K562 (cell line): ENCODE measurements at regions not wholly inside any gene's neighbourhood (a gene's known extent, or its start where the extent isn't known, plus 50 kb on each side); places are given as distances from the start of the nearest gene placed in this dataset.

Experiments used
- ATAC-seq: fragments of 200-7000 bp; cut with Tn5 transposase; 3 replicates; pipeline ENCODE4 v1.9.1; 2020; ENCODE audit warnings: moderate library complexity
- BruUV-seq: library from RNA; stranded (reverse); fragments of 400-500 nt; replicated peaks from 2 replicates; lab custom pipeline; 2021; lab: Mats Ljungman, UMichigan
- CTCF ChIA-PET: fragments of 300-600 bp; formaldehyde crosslinking; extraction: SDS; loops from one replicate; lab custom pipeline; 2021; ENCODE audit warnings: low intra/inter-chr PET ratio; lab: Yijun Ruan, JAX
- POLR2A ChIA-PET: fragments of 300-600, 350-650 bp; sonication (Branson Sonifier 250); formaldehyde crosslinking; extraction: SDS; loops from one replicate; lab custom pipeline; 2021; ENCODE audit warnings: antibody characterized with exemption, inconsistent platforms; lab: Yijun Ruan, JAX
- DNase-seq, 4 experiments: peaks; one replicate each; pipeline versions ENCODE4 v3.0.0 to v3.0.0-alpha.2; 2011 to 2018; ENCODE audit warnings: low spot score in 3 of 4, mixed read lengths in 3 of 4; ENCODE audit errors: extremely low read depth in 1 of 4
- FAIRE-seq: peaks from 2 replicates; lab custom pipeline; 2011; peaks lifted over from hg19 to GRCh38; lab: Jason Lieb, UNC
- H2AFZ ChIP-seq: 2 replicates; pipeline ENCODE4 v1.6.0; 2011; ENCODE audit warnings: low read depth, low read length, control low read depth, inconsistent platforms
- H3K27ac ChIP-seq: fragments of 200-600 bp; 3 replicates; pipeline ENCODE4 v1.8.0; 2011; ENCODE audit warnings: low read depth, mild to moderate bottlenecking, control low read depth, inconsistent platforms, low read length, moderate library complexity, mixed read lengths; ENCODE audit errors: extremely low read depth
- H3K27me3 ChIP-seq, 2 experiments: fragments of 300-600 bp in 1 of 2; 2 replicates in 1 of 2; 3 replicates in 1 of 2; pipeline versions ENCODE4 v1.6.0 to v1.8.0; 2011; ENCODE audit warnings: inconsistent platforms in 2 of 2, low read length in 2 of 2, mild to moderate bottlenecking in 1 of 2, mixed read lengths in 1 of 2, moderate library complexity in 1 of 2; ENCODE audit not compliant: control insufficient read depth in 2 of 2, insufficient read depth in 2 of 2
- H3K36me3 ChIP-seq: fragments of 300-600 bp; 3 replicates; pipeline ENCODE4 v1.8.0; 2011; ENCODE audit warnings: mild to moderate bottlenecking, low read length, inconsistent platforms; ENCODE audit not compliant: control insufficient read depth, insufficient read depth
- H3K4me1 ChIP-seq, 2 experiments: fragments of 200-600 bp in 1 of 2; replicated peaks in 1 of 2; 2 replicates in 1 of 2; 3 replicates in 1 of 2; pipeline versions ENCODE4 v1.5.1 to v1.8.0; 2011; ENCODE audit warnings: inconsistent platforms in 2 of 2, low read length in 2 of 2, mild to moderate bottlenecking in 1 of 2, mixed read lengths in 1 of 2, moderate library complexity in 1 of 2; ENCODE audit not compliant: control insufficient read depth in 2 of 2, insufficient read depth in 2 of 2
- H3K4me2 ChIP-seq: 2 replicates; pipeline ENCODE4 v1.6.1; 2011; ENCODE audit warnings: low read length, control low read depth, inconsistent platforms, mixed read lengths; ENCODE audit not compliant: insufficient read depth
- H3K4me3 ChIP-seq: fragments of 200-600 bp; sonication (generic), shearing (Covaris generic); 2 replicates; pipeline ENCODE4 v1.5.1; 2016; ENCODE audit warnings: control low read depth, inconsistent platforms
- H3K79me2 ChIP-seq: fragments of 200-600 bp; 3 replicates; pipeline ENCODE4 v1.8.0; 2011; ENCODE audit warnings: low read length, inconsistent platforms; ENCODE audit not compliant: control insufficient read depth, insufficient read depth
- H3K9ac ChIP-seq, 2 experiments: 2 replicates each; pipeline versions ENCODE4 v1.6.0 to v1.6.1; 2011; ENCODE audit warnings: low read depth in 2 of 2, low read length in 2 of 2, control low read depth in 1 of 2, inconsistent platforms in 1 of 2, mild to moderate bottlenecking in 1 of 2, mixed read lengths in 1 of 2; ENCODE audit not compliant: insufficient read depth in 1 of 2
- H3K9me1 ChIP-seq: one replicate; pipeline ENCODE4 v1.6.0; 2011; ENCODE audit warnings: inconsistent platforms, mild to moderate bottlenecking, low read length, moderate library complexity; ENCODE audit not compliant: control insufficient read depth, insufficient read depth
- H3K9me3 ChIP-seq: replicated peaks from 2 replicates; pipeline ENCODE4 v1.5.1; 2011; ENCODE audit warnings: low read depth, low read length, inconsistent platforms; ENCODE audit not compliant: control insufficient read depth, insufficient read depth
- H4K20me1 ChIP-seq: replicated peaks from 2 replicates; pipeline ENCODE4 v1.6.1; 2011; ENCODE audit warnings: low read length, inconsistent platforms, mixed read lengths; ENCODE audit not compliant: control insufficient read depth, insufficient read depth
- ATF7 ChIP-seq: fragments of 450-650 bp; IDR thresholded peaks from 2 replicates; pipeline ENCODE4 v1.7.1; 2014; ENCODE audit warnings: mild to moderate bottlenecking, moderate library complexity
- HMG20A ChIP-seq: fragments of 450-650 bp; formaldehyde crosslinking; conservative IDR thresholded peaks from 2 replicates; pipeline ENCODE4 v1.4.0; 2020; ENCODE audit warnings: mild to moderate bottlenecking, mixed read lengths
- NFYB ChIP-seq: IDR thresholded peaks from 2 replicates; pipeline ENCODE4 v1.6.1; 2011; ENCODE audit warnings: mild to moderate bottlenecking, moderate library complexity; ENCODE audit not compliant: insufficient read length; ENCODE audit errors: extremely low read depth
- NR0B1 ChIP-seq: fragments of 450-650 bp; IDR thresholded peaks from one replicate; pipeline ENCODE4 v1.6.1; 2018; ENCODE audit warnings: mild to moderate bottlenecking, moderate library complexity; ENCODE audit not compliant: partially characterized antibody
- PTTG1 ChIP-seq: fragments of 450-650 bp; IDR thresholded peaks from 2 replicates; pipeline ENCODE4 v1.6.1; 2016; ENCODE audit warnings: low read depth, mild to moderate bottlenecking, missing genetic modification characterization, missing compliant biosample characterization
- TCFL5 ChIP-seq: fragments of 250-450 bp; sonication (Bioruptor Pico); conservative IDR thresholded peaks from 2 replicates; pipeline ENCODE4 v1.6.1; 2021; ENCODE audit warnings: mild to moderate bottlenecking, moderate library complexity, matching md5 sums
- ZBTB1 ChIP-seq: sonication (generic); formaldehyde crosslinking; IDR thresholded peaks from 2 replicates; pipeline ENCODE4 v1.8.1; 2023; ENCODE audit warnings: missing genetic modification reagents, low read depth, mild to moderate bottlenecking, borderline replicate concordance
- ZNF274 ChIP-seq: IDR thresholded peaks from 2 replicates; pipeline ENCODE4 v1.6.1; 2011; ENCODE audit warnings: low read depth, mild to moderate bottlenecking, low read length, moderate library complexity, borderline replicate concordance
- ZNF3 ChIP-seq: fragments of 250-450 bp; sonication (Bioruptor Pico); IDR thresholded peaks from 2 replicates; pipeline ENCODE4 v1.5.0; 2021; ENCODE audit warnings: mild to moderate bottlenecking, moderate library complexity
- ZNF431 ChIP-seq: sonication (generic); formaldehyde crosslinking; IDR thresholded peaks from 2 replicates; pipeline ENCODE4 v1.8.0; 2022; ENCODE audit warnings: mild to moderate bottlenecking, missing genetic modification reagents
- WGBS: fragments of 100-300 bp; shearing (Covaris generic); methylation state at CpG from one replicate; pipeline ENCODE4 v1.1.6; 2016; ENCODE audit warnings: low coverage, mixed read lengths; ENCODE audit not compliant: insufficient coverage; ENCODE audit errors: missing lambda C conversion rate; 5-methylcytosine and 5-hydroxymethylcytosine counted together
- in situ Hi-C: fragments of 300-500 bp; cut with MboI; formaldehyde crosslinking; loops from 4 replicates; pipeline ENCODE4 v1.15.0; 2018; ENCODE audit warnings: inconsistent platforms, mixed read lengths
- intact Hi-C: fragments of 100-400 bp; cut with micrococcal nuclease; formaldehyde crosslinking; loops from 2 replicates; pipeline ENCODE4 v1.14.2; 2022
- TF ChIP-seq, protein P1 (sequence below): fragments of 450-650 bp; IDR thresholded peaks from 2 replicates; pipeline ENCODE4 v1.6.1; 2016; ENCODE audit warnings: borderline replicate concordance

- Histone ChIP-seq H3K4me2 (no peak overlapping the region), H3K4me1 (no peaks in the 10 kb centered on the region; a peak in 1 of 5 replicates), H3K9me3 (no peaks in the 10 kb centered on the region), H2AFZ (peak overlapping the region; percentile 14; the same call in 1 of the 2 replicates), H3K27me3 (no peaks in the 10 kb centered on the region; a peak in 1 of 5 replicates), H4K20me1 (no peaks in the 10 kb centered on the region), H3K9ac (no peak overlapping the region), H3K36me3 (no peaks in the 10 kb centered on the region), H3K27ac (no peak overlapping the region), H3K9me1 (no peaks in the 10 kb centered on the region), H3K79me2 (no peaks in the 10 kb centered on the region), H3K4me3 (no peak overlapping the region)
- in situ Hi-C loops (no loop called here), intact Hi-C loops (no loop called here)
- 25% methylated on average over 9 of the region's 9 CpGs for WGBS
- ATAC-seq (peak; percentile 55), FAIRE-seq (peak; percentile 84), DNase-seq (no peak)
- ChIA-PET CTCF (no interaction called here), POLR2A (interaction anchor here (0.7 kb wide), 1 partner anchor 280 kb away, joined by 3 read pairs; no protein-coding TSS in a partner anchor)
- TF ChIP-seq PTTG1, result no peak
- peak; percentile 25 for TF ChIP-seq NFYB
- no peak for TF ChIP-seq ZBTB1 (CRISPR knock-in tag)
- BruUV-seq, result no TSS peak
Observed at GRCh38 chr16:80051040-80051439, 450.5 kb upstream of the MAF start.

DNA sequence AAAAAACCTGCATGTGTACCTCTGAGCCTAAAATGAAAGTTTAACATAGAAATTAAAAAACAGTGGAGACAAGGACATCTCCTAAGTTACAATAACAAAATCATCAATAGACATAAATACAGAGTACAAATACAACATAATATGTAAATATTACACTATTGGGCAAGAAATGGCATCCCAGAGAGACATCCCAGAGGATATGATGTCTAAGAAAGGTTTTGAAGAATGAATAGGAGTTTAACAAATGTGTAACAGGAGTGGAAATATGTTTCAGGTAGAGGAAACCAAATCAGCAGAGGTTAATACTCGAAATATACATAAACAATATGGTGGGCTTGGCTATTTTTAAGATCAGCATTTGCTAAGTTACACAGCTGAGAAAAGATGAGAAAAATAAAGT is 447.7 kb upstream of the MAF start:
- Histone ChIP-seq H3K9ac (no peak overlapping the region), H3K36me3 (no peaks in the 10 kb centered on the region), H3K79me2 (no peaks in the 10 kb centered on the region), H3K4me1 (no peaks in the 10 kb centered on the region; a peak in 1 of 5 replicates), H3K4me2 (no peak overlapping the region), H3K9me1 (no peaks in the 10 kb centered on the region), H3K9me3 (no peaks in the 10 kb centered on the region), H3K27me3 (peaks cover 6 to 18% of the 10 kb centered on the region in 2 experiments; a peak in 3 of 5 replicates), H4K20me1 (no peaks in the 10 kb centered on the region), H3K27ac (no peak overlapping the region), H3K4me3 (no peak overlapping the region), H2AFZ (no peak overlapping the region)
- intact Hi-C loops, result no loop called here
- ATAC-seq (no peak), FAIRE-seq (no peak), DNase-seq (no peak)
- TF ChIP-seq HMG20A (no peak), ATF7 (no peak), NR0B1 (no peak), ZNF3 (CRISPR knock-in tag) (no peak), ZNF431 (no peak), TCFL5 (CRISPR knock-in tag) (no peak), ZNF274 (no peak)
- TF ChIP-seq, protein P1, sequence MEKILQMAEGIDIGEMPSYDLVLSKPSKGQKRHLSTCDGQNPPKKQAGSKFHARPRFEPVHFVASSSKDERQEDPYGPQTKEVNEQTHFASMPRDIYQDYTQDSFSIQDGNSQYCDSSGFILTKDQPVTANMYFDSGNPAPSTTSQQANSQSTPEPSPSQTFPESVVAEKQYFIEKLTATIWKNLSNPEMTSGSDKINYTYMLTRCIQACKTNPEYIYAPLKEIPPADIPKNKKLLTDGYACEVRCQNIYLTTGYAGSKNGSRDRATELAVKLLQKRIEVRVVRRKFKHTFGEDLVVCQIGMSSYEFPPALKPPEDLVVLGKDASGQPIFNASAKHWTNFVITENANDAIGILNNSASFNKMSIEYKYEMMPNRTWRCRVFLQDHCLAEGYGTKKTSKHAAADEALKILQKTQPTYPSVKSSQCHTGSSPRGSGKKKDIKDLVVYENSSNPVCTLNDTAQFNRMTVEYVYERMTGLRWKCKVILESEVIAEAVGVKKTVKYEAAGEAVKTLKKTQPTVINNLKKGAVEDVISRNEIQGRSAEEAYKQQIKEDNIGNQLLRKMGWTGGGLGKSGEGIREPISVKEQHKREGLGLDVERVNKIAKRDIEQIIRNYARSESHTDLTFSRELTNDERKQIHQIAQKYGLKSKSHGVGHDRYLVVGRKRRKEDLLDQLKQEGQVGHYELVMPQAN, result no peak
- ChIA-PET CTCF (no interaction called here), POLR2A (no interaction called here)
- in situ Hi-C loops, result no loop called here
- no TSS peak for BruUV-seq
- WGBS, result 15% methylated on average over 1 of the region's 1 CpG
